Breast epithelium (tissue), 3 donors: ENCODE measurements at regions not wholly inside any gene's neighbourhood (a gene's known extent, or its start where the extent isn't known, plus 50 kb on each side); places are given as distances from the start of the nearest gene placed in this dataset.

Source experiments
- CTCF ChIP-seq, 3 donors: fragments of 450-650 bp; IDR thresholded peaks; one replicate each; pipeline ENCODE4 v1.5.1; 2016 to 2017; ENCODE audit warnings: antibody characterized with exemption in 3 of 3, mild to moderate bottlenecking in 3 of 3, moderate library complexity in 3 of 3
- POLR2AphosphoS5 ChIP-seq, 3 donors: sonication (generic); formaldehyde crosslinking; IDR thresholded peaks; one replicate each; pipeline ENCODE4 v1.6.1; 2017; ENCODE audit warnings: antibody characterized with exemption in 3 of 3

DNA sequence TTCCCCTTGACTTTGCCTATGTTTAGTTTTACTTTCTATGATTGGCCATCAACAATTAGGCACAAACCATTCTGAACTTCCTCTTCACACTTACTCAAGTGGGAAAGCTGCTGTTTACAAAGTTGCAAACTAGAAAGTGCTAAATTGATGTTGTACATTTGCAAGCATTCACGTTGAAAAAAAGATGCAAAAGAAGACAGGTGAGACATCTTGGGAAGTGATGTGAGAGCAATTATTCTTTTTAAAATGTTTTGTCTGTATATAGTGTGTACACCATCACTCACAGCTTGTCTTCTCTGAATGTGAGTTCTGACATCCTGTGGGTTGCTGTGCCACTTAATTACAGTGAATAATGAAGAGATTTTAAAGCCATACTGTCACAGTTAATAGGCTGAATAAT lies 874.1 kb upstream of the LRATD1 start:
- TF ChIP-seq CTCF (IDR thresholded peaks at IDR 0.05) (no peak), POLR2AphosphoS5 (IDR thresholded peaks at IDR 0.05) (no peak)
